GM12865 (cell line): ENCODE measurements at regions not wholly inside any gene's neighbourhood (a gene's known extent, or its start where the extent isn't known, plus 50 kb on each side); places are given as distances from the start of the nearest gene placed in this dataset.
"Not testable (repeated sequence)": the region's sequence is repeated elsewhere in the genome, so short reads cannot be mapped to it uniquely, and the experiment has no call there.

ENCODE experiments used
- DNase-seq: peaks from one replicate; pipeline ENCODE4 v3.0.0; 2010; ENCODE audit warnings: low read depth
- H3K4me3 ChIP-seq: 2 replicates; pipeline ENCODE4 v1.5.1; 2011; ENCODE audit warnings: mild to moderate bottlenecking, low read depth, low read length, control low read depth
- CTCF ChIP-seq: IDR thresholded peaks from 2 replicates; pipeline ENCODE4 v1.5.1; 2011; ENCODE audit warnings: low read length, control low read depth, low read depth, inconsistent platforms; ENCODE audit not compliant: insufficient read depth; ENCODE audit errors: missing control alignments

GRCh38 chr12:75795125-75795524 lies 236.5 kb downstream of the PHLDA1 start:
- no peak for DNase-seq
- no peak for TF ChIP-seq CTCF

GRCh38 chr12:75792687-75793086 lies 238.9 kb downstream of the PHLDA1 start:
- no peak overlapping the region for H3K4me3 ChIP-seq
- DNase-seq = no peak
- no peak for TF ChIP-seq CTCF

More at GRCh38 chr12:75795125-75795524, 236.5 kb downstream of the PHLDA1 start:
- H3K4me3 ChIP-seq = no peak overlapping the region

GRCh38 chr12:75790219-75790618 lies 241.4 kb downstream of the PHLDA1 start:
- DNase-seq = no peak
- no peak for TF ChIP-seq CTCF
- H3K4me3 ChIP-seq = no peak overlapping the region

GRCh38 chr12:75787146-75787545 lies 244.4 kb downstream of the PHLDA1 start:
- DNase-seq, H3K4me3 ChIP-seq: not testable (repeated sequence)

- H3K4me3 ChIP-seq = no peak overlapping the region
- no peak for TF ChIP-seq CTCF
- DNase-seq = peak; percentile 2
Observed at GRCh38 chr12:75786070-75786469, 245.5 kb downstream of the PHLDA1 start.

- DNase-seq = no peak
- TF ChIP-seq CTCF = no peak
- H3K4me3 ChIP-seq = no peak overlapping the region
Observed at GRCh38 chr12:75784591-75784990, 247.0 kb downstream of the PHLDA1 start.

GRCh38 chr12:75783093-75783877 lies 248.3 kb downstream of the PHLDA1 start:
- TF ChIP-seq CTCF = no peak
- no peak overlapping the region for H3K4me3 ChIP-seq
- no peak for DNase-seq
